Panc1 (cell line): ENCODE measurements at regions not wholly inside any gene's neighbourhood (a gene's known extent, or its start where the extent isn't known, plus 50 kb on each side); places are given as distances from the start of the nearest gene placed in this dataset.

Experiments
- ATAC-seq: fragments of 200-7000 bp; cut with Tn5 transposase; 2 replicates; pipeline ENCODE4 v1.9.1; 2020; ENCODE audit warnings: mild to moderate bottlenecking, moderate library complexity
- BruUV-seq: library from RNA; stranded (reverse); fragments of 400-500 nt; replicated peaks from 2 replicates; lab custom pipeline; 2021; lab: Mats Ljungman, UMichigan
- CTCF ChIA-PET: fragments of 300-600 bp; sonication (Branson Sonifier 250); formaldehyde crosslinking; loops from one replicate; lab custom pipeline; 2022; ENCODE audit warnings: antibody characterized with exemption; lab: Charles Lee
- POLR2A ChIA-PET: fragments of 300-600 bp; sonication (Branson Sonifier 250); formaldehyde crosslinking; loops from one replicate; lab custom pipeline; 2022; ENCODE audit warnings: antibody characterized with exemption; lab: Charles Lee
- DNase-seq: peaks from one replicate; pipeline ENCODE4 v3.0.0-alpha.2; 2010; ENCODE audit warnings: low read depth, low spot score
- H3K27ac ChIP-seq: 2 replicates; pipeline ENCODE4 v1.5.1; 2011; ENCODE audit warnings: mild to moderate bottlenecking, low read length, inconsistent platforms
- H3K27me3 ChIP-seq: fragments of 200-500 bp; sonication (Bioruptor generic); 2 replicates; pipeline ENCODE4 v1.6.0; 2014; ENCODE audit warnings: low read length, inconsistent platforms; ENCODE audit not compliant: control insufficient read depth, insufficient read depth
- H3K36me3 ChIP-seq: fragments of 200-500 bp; sonication (Bioruptor generic); 2 replicates; pipeline ENCODE4 v1.5.1; 2014; ENCODE audit warnings: inconsistent platforms, mild to moderate bottlenecking, low read length, moderate library complexity; ENCODE audit not compliant: control insufficient read depth, insufficient read depth
- H3K4me1 ChIP-seq: 2 replicates; pipeline ENCODE4 v1.5.1; 2011; ENCODE audit warnings: inconsistent platforms, mild to moderate bottlenecking, low read length, moderate library complexity; ENCODE audit not compliant: control insufficient read depth, insufficient read depth
- H3K4me3 ChIP-seq, 2 experiments: 2 replicates each; pipeline ENCODE4 v1.5.1; 2011 to 2012; ENCODE audit warnings: low read depth in 2 of 2, low read length in 2 of 2, mild to moderate bottlenecking in 2 of 2, inconsistent platforms in 1 of 2, moderate library complexity in 1 of 2
- H3K9me3 ChIP-seq: fragments of 200-500 bp; sonication (Bioruptor generic); 2 replicates; pipeline ENCODE4 v1.5.1; 2014; ENCODE audit warnings: low read depth, mild to moderate bottlenecking, inconsistent platforms, low read length, moderate library complexity; ENCODE audit not compliant: control insufficient read depth, insufficient read depth
- CTCF ChIP-seq: fragments of 450-650 bp; IDR thresholded peaks from 2 replicates; pipeline ENCODE4 v1.5.1; 2017; ENCODE audit warnings: mild to moderate bottlenecking
- POLR2AphosphoS5 ChIP-seq: IDR thresholded peaks from 2 replicates; pipeline ENCODE4 v1.6.1; 2012; ENCODE audit warnings: mild to moderate bottlenecking, low read depth, low read length, moderate library complexity
- SIN3A ChIP-seq: IDR thresholded peaks from 2 replicates; pipeline ENCODE4 v1.6.1; 2012; ENCODE audit warnings: low read depth, mild to moderate bottlenecking, low read length, moderate library complexity, borderline replicate concordance; ENCODE audit not compliant: insufficient read depth
- TCF7L2 ChIP-seq: IDR thresholded peaks from 2 replicates; pipeline ENCODE4 v1.6.1; 2011; ENCODE audit warnings: mild to moderate bottlenecking, low read depth, low read length, inconsistent platforms
- in situ Hi-C: cut with HindIII; loops from 2 replicates; pipeline ENCODE4 v1.10.0; 2016; ENCODE audit warnings: low sequenced_read_pairs, low pct_unique_long_range_greater_than_20kb
- intact Hi-C: fragments of 100-400 bp; cut with micrococcal nuclease; formaldehyde crosslinking; loops from one replicate; pipeline ENCODE4 v1.10.0; 2022; ENCODE audit not compliant: unreplicated experiment
- TF ChIP-seq, protein P1 (sequence below), 2 experiments: IDR thresholded peaks; 2 replicates each; pipeline ENCODE4 v1.6.1; 2011 to 2012; ENCODE audit warnings: low read depth in 2 of 2, control low read depth in 1 of 2, low read length in 1 of 2, mild to moderate bottlenecking in 1 of 2, moderate library complexity in 1 of 2; ENCODE audit not compliant: insufficient read depth in 1 of 2

GRCh38 chr15:62520887-62521286 lies 355.8 kb upstream of the C2CD4B start:
- no peaks in the 10 kb centered on the region for H3K9me3 ChIP-seq
- H3K4me3 ChIP-seq: no peak overlapping the region
- H3K27ac ChIP-seq: no peak overlapping the region
- in situ Hi-C loops: no loop called here
- ATAC-seq: no peak
- no peaks in the 10 kb centered on the region; the same call in 1 of the 2 replicates for H3K4me1 ChIP-seq
- TF ChIP-seq, protein P1, sequence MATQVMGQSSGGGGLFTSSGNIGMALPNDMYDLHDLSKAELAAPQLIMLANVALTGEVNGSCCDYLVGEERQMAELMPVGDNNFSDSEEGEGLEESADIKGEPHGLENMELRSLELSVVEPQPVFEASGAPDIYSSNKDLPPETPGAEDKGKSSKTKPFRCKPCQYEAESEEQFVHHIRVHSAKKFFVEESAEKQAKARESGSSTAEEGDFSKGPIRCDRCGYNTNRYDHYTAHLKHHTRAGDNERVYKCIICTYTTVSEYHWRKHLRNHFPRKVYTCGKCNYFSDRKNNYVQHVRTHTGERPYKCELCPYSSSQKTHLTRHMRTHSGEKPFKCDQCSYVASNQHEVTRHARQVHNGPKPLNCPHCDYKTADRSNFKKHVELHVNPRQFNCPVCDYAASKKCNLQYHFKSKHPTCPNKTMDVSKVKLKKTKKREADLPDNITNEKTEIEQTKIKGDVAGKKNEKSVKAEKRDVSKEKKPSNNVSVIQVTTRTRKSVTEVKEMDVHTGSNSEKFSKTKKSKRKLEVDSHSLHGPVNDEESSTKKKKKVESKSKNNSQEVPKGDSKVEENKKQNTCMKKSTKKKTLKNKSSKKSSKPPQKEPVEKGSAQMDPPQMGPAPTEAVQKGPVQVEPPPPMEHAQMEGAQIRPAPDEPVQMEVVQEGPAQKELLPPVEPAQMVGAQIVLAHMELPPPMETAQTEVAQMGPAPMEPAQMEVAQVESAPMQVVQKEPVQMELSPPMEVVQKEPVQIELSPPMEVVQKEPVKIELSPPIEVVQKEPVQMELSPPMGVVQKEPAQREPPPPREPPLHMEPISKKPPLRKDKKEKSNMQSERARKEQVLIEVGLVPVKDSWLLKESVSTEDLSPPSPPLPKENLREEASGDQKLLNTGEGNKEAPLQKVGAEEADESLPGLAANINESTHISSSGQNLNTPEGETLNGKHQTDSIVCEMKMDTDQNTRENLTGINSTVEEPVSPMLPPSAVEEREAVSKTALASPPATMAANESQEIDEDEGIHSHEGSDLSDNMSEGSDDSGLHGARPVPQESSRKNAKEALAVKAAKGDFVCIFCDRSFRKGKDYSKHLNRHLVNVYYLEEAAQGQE (IDR thresholded peaks at IDR 0.05; ENCODE audit: insufficient read depth in 1 of 2, low read depth in 2 of 2, low read length in 1 of 2): no peak
- TF ChIP-seq POLR2AphosphoS5 (no peak), SIN3A (no peak), CTCF (no peak), TCF7L2 (no peak)
- BruUV-seq: no TSS peak
- peaks cover 8% of the 10 kb centered on the region; the same call in 1 of the 2 replicates for H3K27me3 ChIP-seq
- DNase-seq: no peak
- no peaks in the 10 kb centered on the region for H3K36me3 ChIP-seq
- intact Hi-C loops: no loop called here
- CTCF ChIA-PET: no interaction called here
- POLR2A ChIA-PET: no interaction called here

- Histone ChIP-seq H3K27me3 (peaks cover 8% of the 10 kb centered on the region; the same call in 1 of the 2 replicates), H3K9me3 (no peaks in the 10 kb centered on the region), H3K36me3 (no peaks in the 10 kb centered on the region), H3K4me3 (no peak overlapping the region), H3K27ac (no peak overlapping the region), H3K4me1 (no peaks in the 10 kb centered on the region; the same call in 1 of the 2 replicates)
- intact Hi-C loops: no loop called here
- ChIA-PET CTCF (no interaction called here), POLR2A (no interaction called here)
- BruUV-seq: no TSS peak
- ATAC-seq (no peak), DNase-seq (no peak)
- TF ChIP-seq SIN3A (no peak), TCF7L2 (no peak), POLR2AphosphoS5 (no peak), CTCF (no peak)
- TF ChIP-seq, protein P1 (IDR thresholded peaks at IDR 0.05; ENCODE audit: insufficient read depth in 1 of 2, low read depth in 2 of 2, low read length in 1 of 2): no peak
- in situ Hi-C loops: no loop called here
Measured at GRCh38 chr15:62521396-62521795, 356.3 kb upstream of the C2CD4B start.
